ENCODE measurements at regions not wholly inside any gene's neighbourhood (a gene's known extent, or its start where the extent isn't known, plus 50 kb on each side); places are given as distances from the start of the nearest gene placed in this dataset.

DNA sequence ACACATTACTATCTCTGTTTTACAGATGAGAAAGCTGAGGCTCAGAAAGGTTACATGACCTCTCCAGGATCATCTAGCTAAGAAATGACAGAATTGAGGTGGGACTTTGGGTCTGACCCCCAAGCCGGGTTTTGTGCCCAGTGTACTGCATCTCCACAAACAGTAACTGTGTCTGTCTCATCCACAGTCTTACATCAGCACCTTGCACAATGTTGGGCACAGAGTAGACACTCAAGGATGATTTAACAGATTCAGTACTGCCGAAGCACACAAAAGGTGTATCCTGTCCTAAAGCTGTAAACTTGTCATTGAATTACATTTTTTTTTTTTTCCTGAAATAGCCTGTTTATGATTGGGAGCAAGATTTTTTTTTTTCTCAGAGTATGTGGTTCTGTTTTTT lies 84.8 kb downstream of the ADCYAP1 start:
- Histone ChIP-seq H3K27me3 (ENCODE audit: control insufficient read depth in 1 of 2, insufficient read depth in 2 of 2, low read length in 2 of 2) (no peaks in the 10 kb centered on the region), H3K4me1 (ENCODE audit: insufficient read depth, low read length) (no peaks in the 10 kb centered on the region), H3K36me3 (ENCODE audit: insufficient read depth, low read length) (no peaks in the 10 kb centered on the region), H3K27ac (ENCODE audit: low read depth in 1 of 2, low read length in 2 of 2) (no peak overlapping the region), H3K4me3 (ENCODE audit: low read length) (no peak overlapping the region), H3K9me3 (ENCODE audit: control insufficient read depth in 1 of 2, insufficient read depth in 1 of 2, low read length in 2 of 2) (no peaks in the 10 kb centered on the region)
- Mint-ChIP-seq H3K9me3 (peaks cover 4% of the 10 kb centered on the region), H3K36me3 (ENCODE audit: low read depth) (no peaks in the 10 kb centered on the region), H3K4me1 (ENCODE audit: low read depth) (no peaks in the 10 kb centered on the region), H3K27ac (no peak overlapping the region), H3K27me3 (peaks cover 10% of the 10 kb centered on the region), H3K4me3 (no peak overlapping the region)
- ATAC-seq (ENCODE audit: poor library complexity) (no peak), DNase-seq (no peak)
- TF ChIP-seq, protein P1, sequence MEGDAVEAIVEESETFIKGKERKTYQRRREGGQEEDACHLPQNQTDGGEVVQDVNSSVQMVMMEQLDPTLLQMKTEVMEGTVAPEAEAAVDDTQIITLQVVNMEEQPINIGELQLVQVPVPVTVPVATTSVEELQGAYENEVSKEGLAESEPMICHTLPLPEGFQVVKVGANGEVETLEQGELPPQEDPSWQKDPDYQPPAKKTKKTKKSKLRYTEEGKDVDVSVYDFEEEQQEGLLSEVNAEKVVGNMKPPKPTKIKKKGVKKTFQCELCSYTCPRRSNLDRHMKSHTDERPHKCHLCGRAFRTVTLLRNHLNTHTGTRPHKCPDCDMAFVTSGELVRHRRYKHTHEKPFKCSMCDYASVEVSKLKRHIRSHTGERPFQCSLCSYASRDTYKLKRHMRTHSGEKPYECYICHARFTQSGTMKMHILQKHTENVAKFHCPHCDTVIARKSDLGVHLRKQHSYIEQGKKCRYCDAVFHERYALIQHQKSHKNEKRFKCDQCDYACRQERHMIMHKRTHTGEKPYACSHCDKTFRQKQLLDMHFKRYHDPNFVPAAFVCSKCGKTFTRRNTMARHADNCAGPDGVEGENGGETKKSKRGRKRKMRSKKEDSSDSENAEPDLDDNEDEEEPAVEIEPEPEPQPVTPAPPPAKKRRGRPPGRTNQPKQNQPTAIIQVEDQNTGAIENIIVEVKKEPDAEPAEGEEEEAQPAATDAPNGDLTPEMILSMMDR (IDR thresholded peaks at IDR 0.05), result no peak
- ChIA-PET CTCF (no interaction called here), POLR2A (no interaction called here)
- intact Hi-C loops (cut with DNase I, micrococcal nuclease), result no loop called here

GRCh38 chr18:990197-990596 lies 85.5 kb downstream of the ADCYAP1 start:
- ChIA-PET POLR2A (no interaction called here), CTCF (no interaction called here)
- TF ChIP-seq, protein P1 (IDR thresholded peaks at IDR 0.05), result no peak
- Mint-ChIP-seq H3K4me1 (ENCODE audit: low read depth) (no peaks in the 10 kb centered on the region), H3K36me3 (ENCODE audit: low read depth) (no peaks in the 10 kb centered on the region), H3K9me3 (peaks cover 4% of the 10 kb centered on the region), H3K27ac (no peak overlapping the region), H3K27me3 (peaks cover 13% of the 10 kb centered on the region), H3K4me3 (no peak overlapping the region)
- H3K27me3 ChIP-seq (ENCODE audit: control insufficient read depth in 1 of 2, insufficient read depth in 2 of 2, low read length in 2 of 2), result no peaks in the 10 kb centered on the region
- H3K4me3 ChIP-seq (ENCODE audit: low read length), result no peak overlapping the region
- no peaks in the 10 kb centered on the region for H3K36me3 ChIP-seq (ENCODE audit: insufficient read depth, low read length)
- no peaks in the 10 kb centered on the region for H3K9me3 ChIP-seq (ENCODE audit: control insufficient read depth in 1 of 2, insufficient read depth in 1 of 2, low read length in 2 of 2)
- ATAC-seq (ENCODE audit: poor library complexity) (no peak), DNase-seq (no peak)
- no peak overlapping the region for H3K27ac ChIP-seq (ENCODE audit: low read depth in 1 of 2, low read length in 2 of 2)
- intact Hi-C loops (cut with DNase I, micrococcal nuclease), result no loop called here
- H3K4me1 ChIP-seq (ENCODE audit: insufficient read depth, low read length), result no peaks in the 10 kb centered on the region

DNA sequence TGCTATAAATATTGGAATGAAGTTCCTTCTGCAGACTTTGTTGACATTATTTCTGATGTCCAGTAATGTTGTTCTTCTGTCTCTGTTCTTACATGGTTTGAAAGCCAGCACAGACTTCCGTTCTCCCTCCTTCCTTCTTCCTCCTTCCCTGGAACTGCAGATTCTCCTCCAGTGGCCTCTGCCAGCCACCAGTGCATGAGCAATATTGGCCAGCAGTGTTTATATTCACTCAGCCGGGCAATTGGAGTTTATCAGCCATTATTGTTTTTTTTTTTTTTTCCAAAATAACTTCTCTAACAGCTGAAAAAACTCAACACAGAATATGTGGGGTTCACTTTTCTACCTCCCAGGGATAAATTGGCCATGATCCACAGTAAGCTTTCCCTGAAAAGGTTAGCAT lies 86.8 kb downstream of the ADCYAP1 start:
- H3K36me3 ChIP-seq (ENCODE audit: insufficient read depth, low read length), result no peaks in the 10 kb centered on the region
- Mint-ChIP-seq H3K36me3 (ENCODE audit: low read depth) (no peaks in the 10 kb centered on the region), H3K4me1 (ENCODE audit: low read depth) (no peaks in the 10 kb centered on the region), H3K27me3 (peaks cover 9% of the 10 kb centered on the region), H3K27ac (no peak overlapping the region), H3K4me3 (no peak overlapping the region), H3K9me3 (peaks cover 4% of the 10 kb centered on the region)
- POLR2A ChIA-PET, result no interaction called here
- intact Hi-C loops (cut with DNase I, micrococcal nuclease), result no loop called here
- H3K9me3 ChIP-seq (ENCODE audit: control insufficient read depth in 1 of 2, insufficient read depth in 1 of 2, low read length in 2 of 2), result no peaks in the 10 kb centered on the region
- no peaks in the 10 kb centered on the region for H3K4me1 ChIP-seq (ENCODE audit: insufficient read depth, low read length)
- no peak for DNase-seq
- no peak overlapping the region for H3K4me3 ChIP-seq (ENCODE audit: low read length)
- no peak overlapping the region for H3K27ac ChIP-seq (ENCODE audit: low read depth in 1 of 2, low read length in 2 of 2)
- H3K27me3 ChIP-seq (ENCODE audit: control insufficient read depth in 1 of 2, insufficient read depth in 2 of 2, low read length in 2 of 2), result no peaks in the 10 kb centered on the region
- no peak for ATAC-seq (ENCODE audit: poor library complexity)
- TF ChIP-seq, protein P1 (IDR thresholded peaks at IDR 0.05), result no peak
- CTCF ChIA-PET, result no interaction called here
